Fibroblast of lung (primary cell): ENCODE measurements at regions not wholly inside any gene's neighbourhood (a gene's known extent, or its start where the extent isn't known, plus 50 kb on each side); places are given as distances from the start of the nearest gene placed in this dataset.

ENCODE experiments used
- CTCF ChIP-seq, 2 donors: IDR thresholded peaks in 1 of 2; conservative IDR thresholded peaks in 1 of 2; 1 replicate in 1 of 2; 2 replicates in 1 of 2; pipeline ENCODE4 v1.5.1; 2011 to 2012; ENCODE audit warnings: low read length in 2 of 2, control low read depth in 1 of 2, inconsistent platforms in 1 of 2, low read depth in 1 of 2, mild to moderate bottlenecking in 1 of 2
- EZH2 ChIP-seq: IDR thresholded peaks from 2 replicates; pipeline ENCODE4 v1.5.1; 2012; ENCODE audit warnings: low read length, control low read depth, mild to moderate bottlenecking; ENCODE audit errors: missing control alignments

GRCh38 chr3:6248528-6248927 lies 612.4 kb upstream of the GRM7 start:
- TF ChIP-seq CTCF (conservative IDR thresholded peaks at IDR 0.05 in 1 of 2, IDR thresholded peaks at IDR 0.05 in 1 of 2; ENCODE audit: low read depth in 1 of 2, low read length in 2 of 2) (no peak), EZH2 (no peak)
